ENCODE measurements at regions not wholly inside any gene's neighbourhood (a gene's known extent, or its start where the extent isn't known, plus 50 kb on each side); places are given as distances from the start of the nearest gene placed in this dataset.
"Not testable (repeated sequence)": the region's sequence is repeated elsewhere in the genome, so short reads cannot be mapped to it uniquely, and the experiment has no call there.

DNA sequence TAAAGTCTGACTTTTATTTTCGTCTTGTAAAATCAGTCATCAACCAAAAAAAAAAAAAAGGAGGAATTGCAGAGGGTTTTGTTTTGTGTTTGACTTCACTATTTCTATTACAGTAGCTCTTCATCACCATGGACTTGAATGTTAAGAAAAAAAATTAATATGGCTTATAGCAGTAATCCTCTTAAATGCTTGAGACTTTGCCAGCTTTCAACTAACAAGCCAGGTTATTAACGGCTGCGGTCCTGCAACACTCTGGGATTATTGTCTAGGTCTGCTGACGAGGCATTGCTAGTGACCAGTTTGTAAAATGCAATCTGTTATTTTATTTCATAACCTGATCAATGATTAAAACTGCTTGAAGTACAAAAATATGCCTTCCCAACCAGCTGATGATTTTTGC, 647.2 kb upstream of the KLHL1 start:
- no peak for DNase-seq

DNA sequence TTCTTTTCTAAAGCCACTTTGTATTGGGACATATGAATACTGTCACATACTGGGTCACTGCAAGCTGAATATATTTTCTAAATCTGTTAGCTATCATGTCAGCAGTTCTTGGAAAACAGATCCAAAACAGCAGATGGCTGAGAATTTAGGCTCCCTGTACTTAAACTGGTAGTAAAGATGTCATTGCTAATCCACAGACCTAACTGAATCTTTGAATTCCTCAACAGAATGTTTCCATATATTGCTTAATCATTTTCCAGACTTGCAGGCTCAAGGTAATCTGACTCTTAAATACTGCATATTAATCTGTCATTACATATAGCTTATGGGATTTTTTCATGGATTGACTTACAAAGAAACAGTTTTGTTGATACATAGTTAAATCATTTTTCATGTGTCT, 639.0 kb upstream of the KLHL1 start:
- DNase-seq: no peak

DNA sequence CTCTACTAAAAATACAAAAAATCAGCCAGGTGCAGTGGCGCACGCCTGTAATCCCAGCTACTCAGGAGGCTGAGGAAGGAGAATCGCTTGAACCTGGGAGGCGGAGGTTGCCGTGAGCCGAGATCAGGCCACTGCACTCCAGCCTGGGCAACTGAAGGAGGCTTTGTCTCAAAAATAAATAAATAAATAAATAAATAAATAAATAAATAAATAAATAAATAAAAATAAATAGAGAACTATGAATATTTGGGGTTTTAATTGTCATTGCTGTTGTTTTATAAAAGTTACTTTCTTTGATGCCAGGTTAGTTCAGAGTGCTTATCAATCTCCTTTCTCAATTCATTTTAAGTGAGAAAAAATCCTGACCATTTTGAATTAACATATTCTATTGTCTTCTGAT, 638.2 kb upstream of the KLHL1 start:
- not testable (repeated sequence) for DNase-seq

DNA sequence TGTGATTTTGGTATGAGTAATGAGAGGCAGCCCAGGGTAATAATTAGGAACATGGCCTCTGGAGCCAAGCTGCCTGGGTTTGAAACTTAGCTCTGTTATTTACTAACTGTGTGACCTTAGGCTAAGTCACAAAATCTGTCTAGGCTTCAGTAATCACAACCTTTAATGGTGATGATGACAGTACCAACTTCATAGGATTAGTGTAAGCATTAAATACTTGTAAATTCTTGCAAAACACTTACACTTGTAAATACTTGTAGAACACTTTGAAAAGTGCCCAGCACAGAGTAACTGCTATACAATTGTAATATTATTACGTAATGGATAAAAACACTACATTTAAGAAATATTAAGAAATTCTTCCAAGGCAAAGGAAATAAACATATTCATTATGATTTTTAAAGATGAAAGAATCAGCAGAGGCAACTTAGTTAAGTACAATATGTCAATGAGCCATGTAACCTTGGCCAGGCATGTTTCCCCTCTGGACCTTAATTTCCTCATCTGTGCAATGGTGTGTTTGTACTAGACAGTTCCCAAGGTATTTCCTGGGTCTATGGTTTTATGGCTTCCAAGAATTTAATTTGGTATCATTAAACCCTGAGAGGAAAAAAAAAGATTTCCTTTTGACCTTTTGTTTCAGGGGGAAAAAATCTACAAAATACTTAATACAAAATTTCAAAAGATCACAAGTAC, 628.5 kb upstream of the KLHL1 start:
- no peak for DNase-seq

DNA sequence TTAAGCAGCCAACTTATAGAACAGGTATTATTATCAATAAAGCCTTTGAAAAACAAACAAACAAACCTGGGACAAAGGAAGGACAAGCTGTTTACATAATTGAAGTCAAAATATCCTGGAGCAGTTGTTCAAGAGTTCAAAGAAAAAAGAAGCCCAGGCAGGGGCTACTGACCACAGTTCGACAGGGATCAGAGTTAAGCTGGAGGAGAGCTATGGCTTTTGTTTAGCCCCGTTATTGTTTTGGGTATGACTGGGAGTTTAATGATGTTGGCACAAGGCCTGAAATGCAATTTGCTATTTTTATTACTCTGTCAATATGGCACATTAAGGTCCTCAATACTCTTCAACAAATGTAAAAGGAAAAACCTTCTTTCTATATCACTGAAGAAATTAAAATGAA, 624.4 kb upstream of the KLHL1 start:
- no peak for DNase-seq

DNA sequence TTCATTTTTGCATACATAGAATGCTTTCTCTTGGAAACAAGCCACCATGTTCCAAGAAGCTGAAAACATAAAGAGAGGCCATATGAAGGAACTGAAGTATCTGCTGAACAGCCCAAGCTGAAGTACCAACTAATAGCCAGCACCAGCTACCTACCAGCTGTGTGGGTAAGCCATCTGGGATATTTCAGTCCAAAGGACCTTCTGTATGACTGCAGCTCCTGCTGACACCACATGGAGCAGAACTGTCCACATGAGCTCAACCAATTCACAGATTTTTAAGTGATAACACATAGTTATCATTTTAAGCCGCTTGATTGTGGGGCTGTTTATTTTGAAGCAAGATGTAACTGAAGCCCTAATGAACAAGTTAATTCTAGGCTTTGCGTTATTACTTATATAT, 621.1 kb upstream of the KLHL1 start:
- DNase-seq: no peak

DNA sequence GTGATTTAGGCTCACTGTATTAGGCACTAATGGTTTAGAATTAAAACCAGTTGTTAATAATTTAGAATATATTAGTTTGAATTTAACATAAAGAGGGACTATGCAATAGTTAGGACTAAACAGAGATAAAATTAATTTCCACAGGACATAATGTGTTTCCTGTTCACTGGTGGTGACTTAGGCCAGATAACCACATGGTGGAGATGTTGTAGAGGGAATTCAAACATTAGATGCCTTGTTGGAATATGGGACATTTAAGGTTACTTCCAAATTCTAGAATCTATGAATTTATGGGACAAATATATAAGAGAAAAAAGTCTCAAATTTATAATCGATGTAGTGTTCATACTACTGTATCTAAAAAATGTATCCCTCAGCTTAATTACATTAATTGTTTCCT, 615.5 kb upstream of the KLHL1 start:
- DNase-seq: no peak

DNA sequence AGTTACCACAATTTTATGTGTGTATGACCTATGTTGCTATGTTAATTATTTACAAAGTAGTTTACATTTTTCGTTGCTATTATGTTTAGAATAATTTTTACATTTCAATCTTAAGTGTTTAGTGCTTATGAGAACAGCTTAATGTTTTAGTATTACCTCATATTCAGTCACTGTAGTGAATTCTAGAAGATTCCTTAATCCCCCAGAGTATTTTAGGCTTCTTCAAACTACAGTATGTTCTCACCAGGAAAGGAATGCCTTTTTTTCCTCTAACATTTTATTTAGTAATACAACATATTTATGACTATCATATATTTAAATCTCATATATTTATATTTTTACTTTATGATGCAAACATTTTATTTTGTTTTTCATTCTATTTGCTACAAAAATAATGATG, 612.1 kb upstream of the KLHL1 start:
- no peak for DNase-seq

DNA sequence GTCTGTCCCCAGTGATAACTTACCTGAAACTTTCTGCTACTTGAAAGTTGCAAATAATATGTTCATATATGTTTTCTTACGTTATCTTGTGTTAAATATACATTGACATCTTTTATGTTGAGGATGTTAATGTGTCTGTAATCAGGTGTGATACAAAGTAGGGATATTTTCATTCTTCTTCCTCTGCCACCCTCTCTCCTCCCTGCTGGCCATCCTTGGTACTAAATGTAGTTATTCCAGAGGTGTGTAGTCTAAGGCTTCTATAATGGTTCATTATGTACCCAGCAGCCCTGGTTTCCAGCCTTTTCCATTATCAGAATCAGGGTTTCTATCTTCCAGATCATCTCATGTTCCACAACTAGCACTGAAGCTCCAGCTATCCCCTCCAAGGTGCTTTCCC, 606.7 kb upstream of the KLHL1 start:
- DNase-seq: no peak

DNA sequence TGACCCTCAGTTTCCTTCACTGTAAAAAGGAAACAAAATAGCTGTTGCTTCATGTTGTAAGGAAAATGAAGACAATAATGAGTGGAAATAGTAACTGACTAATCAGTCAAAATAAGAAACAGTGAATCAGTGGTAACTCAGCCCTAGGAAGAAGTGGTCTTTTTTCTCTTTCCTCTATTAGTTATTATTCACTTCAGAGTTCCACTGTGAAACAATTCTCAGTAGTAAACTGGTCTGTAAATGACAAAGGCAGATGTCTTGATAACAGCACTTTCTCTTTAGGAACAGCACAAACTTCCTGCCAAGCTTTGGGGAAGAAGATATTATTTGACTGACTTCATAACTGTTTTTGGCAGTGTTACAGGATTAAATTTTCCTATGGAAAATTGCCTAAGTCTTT, 600.5 kb upstream of the KLHL1 start:
- DNase-seq: no peak

DNA sequence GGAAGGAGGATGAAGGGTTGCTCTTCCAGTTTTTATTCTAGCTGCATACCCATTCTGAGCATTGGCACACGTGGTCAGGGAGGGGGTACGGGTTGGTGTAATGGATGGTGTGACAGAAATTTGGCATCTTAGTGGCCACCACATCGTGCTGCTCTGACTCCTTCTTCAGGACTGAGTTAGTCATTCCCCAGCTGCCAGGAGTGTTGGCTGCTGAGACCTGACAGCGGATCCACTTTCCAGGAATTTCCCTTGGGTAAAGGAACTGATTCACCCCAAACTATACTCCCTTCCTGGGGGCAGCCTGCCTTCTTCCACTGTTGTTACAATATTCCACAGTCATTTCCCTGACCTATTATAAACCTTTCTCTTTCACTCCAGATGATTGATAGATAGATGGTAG, 595.5 kb upstream of the KLHL1 start:
- no peak for DNase-seq

DNA sequence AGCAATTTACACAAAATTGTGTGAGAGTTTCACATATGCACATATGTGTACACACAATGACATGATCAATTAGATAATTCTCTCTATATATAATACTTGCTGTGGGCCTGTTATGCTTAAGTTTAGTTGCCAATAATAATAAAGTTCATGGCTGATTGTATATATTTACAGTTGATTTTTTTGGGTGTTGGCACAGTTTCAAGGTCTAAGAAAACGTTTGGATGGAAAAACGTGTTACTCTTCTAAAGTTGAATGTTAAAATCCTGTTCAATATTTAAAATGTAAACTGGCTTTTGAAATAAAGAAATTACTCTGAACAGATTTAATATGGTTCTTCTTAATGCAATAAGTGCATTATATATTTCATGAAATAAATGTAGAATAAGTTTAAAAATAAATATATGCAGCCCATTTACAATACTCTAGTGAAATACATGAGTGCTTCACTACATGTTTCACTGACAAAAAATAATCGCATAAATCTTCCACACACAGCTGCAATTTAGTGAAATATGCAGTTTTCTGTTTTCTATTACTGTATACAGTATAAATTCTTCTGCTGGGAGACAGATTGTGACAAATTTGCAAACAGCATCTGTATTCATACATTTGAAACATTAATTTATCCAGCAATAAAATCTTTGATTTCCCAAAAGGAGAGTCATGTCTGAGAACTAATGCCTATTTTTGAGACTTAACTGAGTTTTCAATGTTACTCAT, 586.9 kb upstream of the KLHL1 start:
- DNase-seq: no peak

DNA sequence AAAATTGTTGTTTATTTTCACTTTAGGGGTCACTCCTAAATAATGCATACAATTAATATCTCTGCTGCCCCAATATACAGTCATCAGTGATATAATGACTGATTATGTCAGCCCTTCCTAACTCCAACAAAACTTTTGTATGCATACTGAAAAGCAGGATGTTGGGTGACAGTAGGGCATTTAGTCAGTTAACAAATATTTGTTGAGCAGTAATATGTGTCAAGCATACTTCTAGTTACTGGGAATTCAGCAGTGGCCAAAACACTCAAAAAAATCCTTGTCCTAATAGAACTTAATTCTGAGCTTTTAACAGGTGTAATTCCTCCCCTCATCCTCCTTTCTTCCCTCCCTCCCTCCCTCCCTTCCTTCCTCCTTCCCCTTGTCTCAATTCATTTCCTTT, 560.7 kb upstream of the KLHL1 start:
- DNase-seq: no peak

DNA sequence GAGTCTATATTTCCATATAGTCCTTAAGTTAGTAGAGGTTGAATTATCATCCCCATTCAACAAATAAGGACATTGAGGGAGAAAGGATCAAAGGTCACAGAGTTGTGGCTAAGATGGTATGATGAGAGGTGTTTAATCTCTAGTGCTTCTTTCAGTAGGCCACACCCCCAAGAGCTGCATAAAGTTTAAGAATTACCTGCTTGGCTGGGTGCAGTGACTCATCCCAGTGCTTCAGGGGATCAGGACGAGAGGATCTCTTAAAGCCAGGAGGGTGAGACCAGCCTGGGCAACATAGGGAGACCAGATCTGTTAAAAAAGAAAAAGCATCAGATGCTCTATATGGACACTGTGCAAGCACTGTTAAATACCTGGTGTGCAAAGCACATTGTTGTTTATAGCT, 560.0 kb upstream of the KLHL1 start:
- DNase-seq: no peak

DNA sequence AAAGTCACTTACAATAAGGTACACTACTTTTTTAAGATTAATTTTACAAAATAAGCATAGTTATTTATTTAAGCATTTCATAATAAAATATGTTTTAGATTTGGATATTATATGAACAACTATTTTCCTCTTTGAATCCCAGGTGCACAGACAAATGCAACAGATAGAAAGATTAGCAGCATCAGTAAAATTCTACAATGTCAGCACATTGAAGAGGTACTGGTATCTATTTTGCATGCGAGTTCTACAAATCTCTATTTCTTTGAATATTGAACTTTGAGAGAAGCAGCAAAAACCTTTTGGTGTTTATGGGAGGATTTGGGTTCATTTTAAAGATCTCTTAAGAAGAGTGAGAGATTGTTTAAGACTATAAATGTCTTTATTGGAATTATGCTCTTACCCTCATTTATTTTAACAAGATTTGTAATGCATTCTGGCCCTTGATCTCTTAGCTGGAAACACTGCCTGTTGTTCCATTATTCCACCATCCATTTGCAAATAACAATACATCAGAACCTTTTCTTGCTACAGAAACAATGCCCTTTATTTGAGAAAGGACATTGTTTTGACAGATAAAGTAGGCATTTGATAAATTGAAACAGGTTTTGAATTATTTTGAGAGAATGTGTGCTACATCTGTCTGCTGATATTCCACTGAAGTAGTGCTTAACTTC, 558.8 kb upstream of the KLHL1 start:
- no peak for DNase-seq

DNA sequence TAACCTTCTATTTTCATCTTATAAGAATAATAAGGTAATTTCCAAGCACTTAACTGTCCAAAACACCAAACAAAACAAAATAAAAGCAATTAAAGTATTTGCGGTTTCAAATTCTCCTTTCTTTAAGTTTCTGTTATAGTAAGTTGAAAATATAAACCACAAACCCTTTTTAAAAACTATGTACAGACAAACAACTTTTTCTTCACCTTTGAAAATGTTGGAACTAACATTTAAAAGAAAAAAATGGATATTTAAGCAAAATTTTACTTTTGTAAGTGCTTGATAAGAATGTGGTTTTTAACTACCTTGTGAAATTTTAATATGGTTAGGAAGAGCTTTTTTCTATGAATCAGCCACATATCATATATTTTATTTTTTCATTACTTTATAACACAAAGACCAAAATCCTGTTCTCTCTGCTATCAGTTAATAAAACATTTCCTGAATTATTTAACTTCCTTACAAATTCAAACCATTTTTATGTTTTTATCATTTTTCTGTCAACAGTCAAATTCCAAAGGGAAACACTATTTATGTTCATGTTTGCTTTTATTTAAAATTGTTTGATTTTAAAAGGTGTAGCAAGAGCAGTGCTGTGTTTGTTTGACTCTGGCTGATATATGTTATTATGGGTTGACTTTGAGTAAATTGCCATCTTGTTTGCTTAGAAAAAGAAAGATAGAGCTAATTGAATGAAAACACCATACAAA, 554.1 kb upstream of the KLHL1 start:
- DNase-seq: no peak

DNA sequence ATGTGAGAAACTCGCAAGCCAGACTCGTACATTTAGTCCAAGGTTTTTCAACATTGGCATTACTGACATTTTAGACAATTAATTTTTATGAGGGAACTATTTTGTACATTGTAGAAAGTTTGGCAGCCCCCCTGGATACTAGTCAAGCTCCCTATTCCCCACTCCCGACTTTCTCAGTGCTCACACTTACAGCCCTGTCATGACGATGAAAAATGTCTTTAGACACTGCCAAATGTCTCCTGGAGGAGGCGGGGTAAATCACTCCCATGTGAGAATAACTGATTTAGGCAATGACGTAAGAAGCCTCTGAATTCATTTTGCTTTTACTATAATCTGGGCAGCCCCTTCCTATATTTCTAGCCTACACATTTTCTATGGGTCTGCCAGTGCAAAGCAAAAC, 535.8 kb upstream of the KLHL1 start:
- DNase-seq: no peak

DNA sequence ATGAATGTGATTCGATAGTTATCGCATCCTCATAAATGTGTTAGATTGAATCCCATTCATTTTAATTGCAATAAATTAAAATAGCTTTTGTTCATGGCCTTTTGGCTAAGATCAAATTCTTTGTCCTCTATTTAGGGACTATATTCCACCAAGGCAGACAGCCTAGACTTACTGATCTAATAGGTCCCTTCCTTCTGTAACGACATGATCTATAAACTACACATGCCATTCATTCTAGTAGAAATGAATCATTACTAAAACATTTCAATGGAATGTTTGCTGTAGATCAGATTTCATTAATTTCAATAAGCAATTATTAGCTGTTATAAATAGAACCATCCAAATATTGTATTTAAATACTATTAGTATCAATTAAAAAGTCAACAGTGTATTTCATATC, 526.6 kb upstream of the KLHL1 start:
- DNase-seq: no peak

DNA sequence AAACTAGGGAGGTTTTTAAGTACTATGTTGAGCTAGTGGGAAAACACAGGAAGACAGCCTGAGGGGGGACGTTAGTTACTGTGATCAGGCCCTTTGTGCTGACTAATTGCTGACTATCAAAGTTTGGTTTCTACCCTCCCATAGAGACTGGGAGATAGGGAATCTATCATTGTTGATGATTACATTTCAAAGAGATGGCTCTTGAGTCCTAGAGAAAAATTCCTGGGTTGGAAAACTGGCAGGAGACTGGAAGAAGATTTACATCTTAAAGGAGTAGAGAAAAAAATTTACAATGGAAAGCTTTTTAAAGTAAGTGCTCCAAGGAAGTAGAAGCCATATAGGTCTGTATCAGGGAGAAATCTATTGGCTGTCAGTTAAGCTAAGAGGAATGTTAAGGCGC, 522.0 kb upstream of the KLHL1 start:
- no peak for DNase-seq

DNA sequence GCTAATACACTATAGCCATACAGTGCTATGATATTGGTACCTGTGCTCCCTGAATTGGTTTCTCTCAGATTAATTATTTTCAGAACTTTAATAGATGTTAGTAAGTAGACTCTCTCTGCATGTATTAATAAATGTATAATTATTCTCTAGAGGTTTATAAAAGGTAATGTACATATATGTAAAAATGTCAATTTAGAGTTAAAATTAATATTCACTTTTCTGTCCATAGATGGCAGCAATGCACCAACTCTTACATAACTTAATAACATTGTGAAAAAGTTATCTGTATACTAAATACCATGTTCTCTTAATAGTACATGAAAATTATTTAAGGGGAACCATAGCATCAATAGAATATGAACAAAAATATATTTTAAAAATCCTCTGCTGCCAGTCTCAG, 515.0 kb upstream of the KLHL1 start:
- DNase-seq: no peak

DNA sequence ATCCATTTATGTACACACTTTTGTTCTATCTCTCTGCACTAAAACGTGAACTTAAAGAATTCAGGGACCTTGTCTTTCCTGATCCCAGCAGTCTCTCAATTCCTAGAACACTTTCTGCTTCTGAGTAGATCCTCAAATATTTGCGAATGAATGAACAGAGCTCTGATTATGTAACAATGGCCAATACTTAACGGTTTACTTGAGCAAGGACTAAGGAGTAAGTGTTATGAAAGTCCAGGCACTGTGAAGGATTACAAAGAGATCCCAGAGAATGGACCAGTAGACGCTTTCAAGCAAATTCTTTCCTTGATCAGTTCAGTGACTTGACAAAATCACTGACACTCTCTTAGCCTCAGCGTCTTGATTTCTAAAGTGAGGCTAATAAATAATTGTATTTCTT, 514.5 kb upstream of the KLHL1 start:
- no peak for DNase-seq

DNA sequence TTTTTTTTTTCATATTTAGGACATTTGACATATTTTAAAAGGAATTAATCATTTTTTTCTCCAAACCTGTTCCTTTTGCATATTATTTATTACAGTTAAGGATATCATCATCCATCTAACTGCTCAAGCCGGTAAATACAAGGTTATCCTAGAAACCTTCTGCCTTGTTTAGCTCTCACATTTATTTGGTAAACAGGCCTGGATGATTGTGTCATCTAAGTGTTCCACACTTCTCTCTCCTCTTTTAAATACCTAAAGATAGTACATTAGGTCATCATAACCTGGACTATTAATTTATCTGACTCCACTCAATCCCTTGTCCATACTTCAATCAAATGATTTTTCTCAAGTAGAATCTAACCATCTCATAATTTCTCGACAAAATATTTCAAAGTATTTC, 511.7 kb upstream of the KLHL1 start:
- no peak for DNase-seq

DNA sequence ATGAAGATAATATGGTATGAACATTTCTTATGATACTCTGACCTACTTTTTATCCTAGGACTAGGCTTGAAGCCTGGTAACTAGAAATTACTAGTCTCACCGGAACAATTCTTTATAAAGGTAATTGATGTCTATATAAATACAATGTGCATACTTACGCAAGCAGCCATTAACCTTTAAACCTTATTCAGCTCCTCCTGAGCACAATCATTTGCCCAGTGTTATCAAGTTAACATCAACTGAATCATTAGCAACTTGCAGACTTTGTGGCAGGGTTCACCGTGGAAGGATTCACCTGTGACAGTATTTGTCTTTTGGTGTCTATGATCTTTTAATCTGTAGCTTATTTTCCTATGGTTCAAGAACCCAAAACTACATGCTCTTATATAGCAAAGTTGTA, 508.6 kb upstream of the KLHL1 start:
- DNase-seq: no peak

DNA sequence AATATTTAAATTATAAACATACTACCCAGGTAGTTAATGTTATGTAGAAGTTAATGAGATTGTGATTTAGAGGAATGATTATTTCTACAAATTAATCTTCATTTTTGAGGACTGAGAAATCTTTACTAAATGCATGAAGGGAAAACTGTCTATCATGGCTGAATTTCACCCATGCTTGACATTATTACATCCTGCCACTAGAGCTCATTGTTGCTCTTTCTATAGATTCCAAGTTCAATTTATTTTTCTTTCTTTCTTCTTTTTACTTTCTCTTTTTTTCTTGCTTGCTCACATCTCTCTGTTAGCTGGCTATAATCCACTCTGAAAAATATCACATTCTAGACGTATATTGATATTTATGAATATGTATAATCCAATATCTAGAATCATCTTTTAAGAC, 505.0 kb upstream of the KLHL1 start:
- DNase-seq: no peak

All from GDM1 (cell line).